Fibroblast of lung (primary cell): ENCODE measurements at regions not wholly inside any gene's neighbourhood (a gene's known extent, or its start where the extent isn't known, plus 50 kb on each side); places are given as distances from the start of the nearest gene placed in this dataset.

Experiments
- DNase-seq, 2 donors: peaks; one replicate each; pipeline versions ENCODE4 v3.0.0 to v3.0.0-alpha.2; 2010; ENCODE audit warnings: low read depth in 2 of 2
- H2AFZ ChIP-seq: 2 replicates; pipeline ENCODE4 v1.5.1; 2012; ENCODE audit warnings: low read length, control low read depth, inconsistent platforms
- H3K27ac ChIP-seq: 2 replicates; pipeline ENCODE4 v1.5.1; 2011; ENCODE audit warnings: low read length, control low read depth; ENCODE audit not compliant: insufficient read depth
- H3K27me3 ChIP-seq: 2 replicates; pipeline ENCODE4 v1.5.1; 2011; ENCODE audit warnings: mild to moderate bottlenecking, low read length; ENCODE audit not compliant: control insufficient read depth, insufficient read depth
- H3K36me3 ChIP-seq: 2 replicates; pipeline ENCODE4 v1.5.1; 2011; ENCODE audit warnings: low read length; ENCODE audit not compliant: control insufficient read depth, insufficient read depth
- H3K4me1 ChIP-seq: 2 replicates; pipeline ENCODE4 v1.5.1; 2011; ENCODE audit warnings: low read length; ENCODE audit not compliant: control insufficient read depth, insufficient read depth; ENCODE audit errors: extremely low read depth
- H3K4me2 ChIP-seq: 2 replicates; pipeline ENCODE4 v1.5.1; 2011; ENCODE audit warnings: low read length, control low read depth; ENCODE audit not compliant: insufficient read depth; ENCODE audit errors: extremely low read depth
- H3K4me3 ChIP-seq, 4 experiments: fragments of 200-600 bp in 1 of 4; sonication (generic) in 1 of 4; replicated peaks in 1 of 4; 2 replicates each; pipeline ENCODE4 v1.5.1; 2011 to 2016; ENCODE audit warnings: low read length in 4 of 4, low read depth in 3 of 4, mild to moderate bottlenecking in 3 of 4, control low read depth in 2 of 4, inconsistent platforms in 1 of 4, mixed read lengths in 1 of 4; ENCODE audit not compliant: insufficient read depth in 1 of 4; ENCODE audit errors: control extremely low read depth in 1 of 4
- H3K79me2 ChIP-seq: 2 replicates; pipeline ENCODE4 v1.5.1; 2012; ENCODE audit warnings: mild to moderate bottlenecking, low read length, inconsistent platforms; ENCODE audit not compliant: control insufficient read depth, insufficient read depth
- H3K9ac ChIP-seq: 2 replicates; pipeline ENCODE4 v1.5.1; 2011; ENCODE audit warnings: mild to moderate bottlenecking, low read length, control low read depth; ENCODE audit not compliant: insufficient read depth
- H3K9me3 ChIP-seq: 2 replicates; pipeline ENCODE4 v1.5.1; 2012; ENCODE audit warnings: low read depth, low read length; ENCODE audit not compliant: control insufficient read depth, insufficient read depth
- H4K20me1 ChIP-seq: 2 replicates; pipeline ENCODE4 v1.5.1; 2011; ENCODE audit warnings: low read length; ENCODE audit not compliant: control insufficient read depth, insufficient read depth; ENCODE audit errors: extremely low read depth
- CTCF ChIP-seq, 2 donors: IDR thresholded peaks in 1 of 2; conservative IDR thresholded peaks in 1 of 2; 1 replicate in 1 of 2; 2 replicates in 1 of 2; pipeline ENCODE4 v1.5.1; 2011 to 2012; ENCODE audit warnings: low read length in 2 of 2, control low read depth in 1 of 2, inconsistent platforms in 1 of 2, low read depth in 1 of 2, mild to moderate bottlenecking in 1 of 2
- EZH2 ChIP-seq: IDR thresholded peaks from 2 replicates; pipeline ENCODE4 v1.5.1; 2012; ENCODE audit warnings: low read length, control low read depth, mild to moderate bottlenecking; ENCODE audit errors: missing control alignments

DNA sequence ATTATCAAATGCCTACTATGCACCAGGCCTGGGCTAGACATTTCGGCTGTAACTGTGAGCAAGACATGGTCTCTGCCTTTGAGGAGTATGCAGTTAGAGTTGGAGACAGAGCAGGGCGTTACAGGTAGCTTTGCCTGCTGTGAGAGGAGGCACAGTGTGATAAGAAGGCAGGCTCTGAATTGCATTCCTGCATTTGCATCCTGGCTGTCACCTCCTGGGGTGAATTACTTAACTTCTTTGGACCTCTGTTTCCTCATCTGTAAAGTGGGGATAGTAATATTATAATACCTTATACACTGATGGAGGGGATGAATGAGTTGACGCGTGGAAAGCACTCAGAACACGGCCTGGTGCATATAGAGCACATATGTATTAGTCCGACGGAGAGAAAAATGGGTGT lies 118.1 kb upstream of the ARHGAP20 start:
- Histone ChIP-seq H2AFZ (no peak overlapping the region), H3K9ac (no peak overlapping the region), H3K36me3 (no peaks in the 10 kb centered on the region), H3K4me2 (no peak overlapping the region), H3K27me3 (no peaks in the 10 kb centered on the region), H3K4me3 (no peak overlapping the region), H4K20me1 (no peaks in the 10 kb centered on the region), H3K4me1 (peaks cover 5% of the 10 kb centered on the region), H3K27ac (no peak overlapping the region), H3K79me2 (no peaks in the 10 kb centered on the region), H3K9me3 (no peaks in the 10 kb centered on the region)
- TF ChIP-seq EZH2 (no peak), CTCF (conservative IDR thresholded peaks at IDR 0.05 in 1 of 2, IDR thresholded peaks at IDR 0.05 in 1 of 2; ENCODE audit: low read depth in 1 of 2, low read length in 2 of 2) (no peak)
- no peak for DNase-seq

DNA sequence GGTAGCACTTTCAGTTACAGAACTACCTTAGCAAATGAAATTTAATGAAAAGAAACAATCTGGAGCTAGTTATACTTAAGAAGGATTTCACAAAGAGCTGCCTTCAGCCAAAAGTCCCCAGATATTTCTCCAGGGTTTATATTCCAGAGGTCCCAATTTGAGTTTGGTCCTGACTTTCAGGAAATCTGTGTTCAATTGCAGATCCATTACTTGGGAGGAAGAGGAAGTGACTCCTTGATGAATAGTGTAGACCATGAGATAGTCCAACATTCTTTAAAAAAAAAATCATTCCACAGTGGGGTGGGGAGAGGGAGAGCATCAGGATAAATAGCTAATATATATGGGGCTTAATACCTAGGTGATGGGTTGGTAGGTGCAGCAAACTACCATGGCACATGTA lies 117.6 kb upstream of the ARHGAP20 start:
- Histone ChIP-seq H3K79me2 (no peaks in the 10 kb centered on the region), H3K36me3 (no peaks in the 10 kb centered on the region), H3K9ac (no peak overlapping the region), H4K20me1 (no peaks in the 10 kb centered on the region), H3K27ac (no peak overlapping the region), H3K4me2 (no peak overlapping the region), H3K27me3 (no peaks in the 10 kb centered on the region), H3K4me3 (no peak overlapping the region), H3K9me3 (no peaks in the 10 kb centered on the region), H2AFZ (no peak overlapping the region), H3K4me1 (peaks cover 5% of the 10 kb centered on the region)
- TF ChIP-seq CTCF (conservative IDR thresholded peaks at IDR 0.05 in 1 of 2, IDR thresholded peaks at IDR 0.05 in 1 of 2; ENCODE audit: low read depth in 1 of 2, low read length in 2 of 2) (no peak), EZH2 (no peak)
- DNase-seq = peak in 1 of 2 donors; percentile 12

DNA sequence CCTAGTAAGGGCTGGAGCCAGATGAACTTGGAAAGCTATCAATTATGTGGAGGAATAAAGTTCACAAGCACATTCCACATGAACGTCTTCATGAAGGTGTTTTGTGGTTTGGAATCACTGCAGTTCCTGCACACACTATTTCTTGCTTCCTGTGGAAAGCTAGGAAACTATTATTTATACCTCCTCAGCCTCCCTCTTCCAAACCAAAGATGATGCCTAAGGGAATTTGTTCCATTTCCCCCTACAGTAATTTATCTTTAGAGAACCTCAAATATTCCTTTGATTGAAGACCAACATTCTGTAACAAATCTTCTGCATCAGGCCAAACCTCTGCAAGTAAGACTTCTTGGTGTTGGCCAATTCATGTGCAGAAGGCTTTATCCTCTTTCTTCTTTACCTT lies 115.8 kb upstream of the ARHGAP20 start:
- Histone ChIP-seq H3K27me3 (no peaks in the 10 kb centered on the region), H2AFZ (no peak overlapping the region), H3K36me3 (no peaks in the 10 kb centered on the region), H3K27ac (no peak overlapping the region), H3K9me3 (no peaks in the 10 kb centered on the region), H3K4me1 (peaks cover 5% of the 10 kb centered on the region), H3K9ac (no peak overlapping the region), H3K79me2 (no peaks in the 10 kb centered on the region), H3K4me2 (no peak overlapping the region), H3K4me3 (no peak overlapping the region), H4K20me1 (no peaks in the 10 kb centered on the region)
- peak in 1 of 2 donors; percentile 63 for DNase-seq
- TF ChIP-seq CTCF (conservative IDR thresholded peaks at IDR 0.05 in 1 of 2, IDR thresholded peaks at IDR 0.05 in 1 of 2; ENCODE audit: low read depth in 1 of 2, low read length in 2 of 2) (no peak), EZH2 (no peak)
